Testis (tissue), 2 donors: ENCODE measurements at regions not wholly inside any gene's neighbourhood (a gene's known extent, or its start where the extent isn't known, plus 50 kb on each side); places are given as distances from the start of the nearest gene placed in this dataset.

Experiments
- POLR2A ChIP-seq: fragments of 450-650 bp; IDR thresholded peaks from one replicate; pipeline ENCODE4 v1.6.1; 2017; ENCODE audit warnings: antibody characterized with exemption, mild to moderate bottlenecking, moderate library complexity
- TF ChIP-seq, protein P1 (sequence below), 3 experiments: fragments of 450-650 bp in 2 of 3; fragments of 200-600 bp in 1 of 3; sonication (generic) in 1 of 3; IDR thresholded peaks; one replicate each; pipeline ENCODE4 v1.5.1; 2016 to 2019; ENCODE audit warnings: antibody characterized with exemption in 3 of 3, mild to moderate bottlenecking in 2 of 3, moderate library complexity in 1 of 3

- TF ChIP-seq, protein P1, sequence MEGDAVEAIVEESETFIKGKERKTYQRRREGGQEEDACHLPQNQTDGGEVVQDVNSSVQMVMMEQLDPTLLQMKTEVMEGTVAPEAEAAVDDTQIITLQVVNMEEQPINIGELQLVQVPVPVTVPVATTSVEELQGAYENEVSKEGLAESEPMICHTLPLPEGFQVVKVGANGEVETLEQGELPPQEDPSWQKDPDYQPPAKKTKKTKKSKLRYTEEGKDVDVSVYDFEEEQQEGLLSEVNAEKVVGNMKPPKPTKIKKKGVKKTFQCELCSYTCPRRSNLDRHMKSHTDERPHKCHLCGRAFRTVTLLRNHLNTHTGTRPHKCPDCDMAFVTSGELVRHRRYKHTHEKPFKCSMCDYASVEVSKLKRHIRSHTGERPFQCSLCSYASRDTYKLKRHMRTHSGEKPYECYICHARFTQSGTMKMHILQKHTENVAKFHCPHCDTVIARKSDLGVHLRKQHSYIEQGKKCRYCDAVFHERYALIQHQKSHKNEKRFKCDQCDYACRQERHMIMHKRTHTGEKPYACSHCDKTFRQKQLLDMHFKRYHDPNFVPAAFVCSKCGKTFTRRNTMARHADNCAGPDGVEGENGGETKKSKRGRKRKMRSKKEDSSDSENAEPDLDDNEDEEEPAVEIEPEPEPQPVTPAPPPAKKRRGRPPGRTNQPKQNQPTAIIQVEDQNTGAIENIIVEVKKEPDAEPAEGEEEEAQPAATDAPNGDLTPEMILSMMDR (IDR thresholded peaks at IDR 0.05) = no peak
- no peak for TF ChIP-seq POLR2A
Measured at GRCh38 chr12:119274636-119275065, 59.9 kb upstream of the CCDC60 start.
